ENCODE measurements at regions not wholly inside any gene's neighbourhood (a gene's known extent, or its start where the extent isn't known, plus 50 kb on each side); places are given as distances from the start of the nearest gene placed in this dataset.

GRCh38 chr12:73678335-73678734, 859.3 kb upstream of the ATXN7L3B start:
- TF ChIP-seq EZH2 (IDR thresholded peaks at IDR 0.05; ENCODE audit: borderline replicate concordance, low read length) (no peak), CTCF (IDR thresholded peaks at IDR 0.05; ENCODE audit: low read length) (no peak)

Measured in OCI-LY1 (cell line).